ENCODE measurements at regions not wholly inside any gene's neighbourhood (a gene's known extent, or its start where the extent isn't known, plus 50 kb on each side); places are given as distances from the start of the nearest gene placed in this dataset.

GRCh38 chr22:47401592-47401898, 639.1 kb downstream of the TBC1D22A start:
- no peak for TF ChIP-seq NFYC (CRISPR knock-in tag; IDR thresholded peaks at IDR 0.05)
- no peak for TF ChIP-seq AHR (CRISPR knock-in tag; IDR thresholded peaks at IDR 0.05)
- TF ChIP-seq TGIF2 (CRISPR knock-in tag; IDR thresholded peaks at IDR 0.05): no peak
- TF ChIP-seq BRD4 (CRISPR knock-in tag; IDR thresholded peaks at IDR 0.05): no peak
- no peak for TF ChIP-seq TCF12 (IDR thresholded peaks at IDR 0.05)
- TF ChIP-seq TCF12 (CRISPR knock-in tag; IDR thresholded peaks at IDR 0.05): no peak
- no peak for TF ChIP-seq MAFK (conservative IDR thresholded peaks at IDR 0.05 in 1 of 2, IDR thresholded peaks at IDR 0.05 in 1 of 2; ENCODE audit: low read length in 2 of 2)
- TF ChIP-seq POLR2AphosphoS5 (IDR thresholded peaks at IDR 0.05; ENCODE audit: low read depth, low read length): no peak
- TF ChIP-seq RNF219 (CRISPR knock-in tag; IDR thresholded peaks at IDR 0.05): no peak
- TF ChIP-seq ZFYVE20 (CRISPR knock-in tag; IDR thresholded peaks at IDR 0.05; ENCODE audit: borderline replicate concordance, low read depth): no peak
- no peak for TF ChIP-seq ZBTB49 (CRISPR knock-in tag; IDR thresholded peaks at IDR 0.05; ENCODE audit: borderline replicate concordance)
- TF ChIP-seq KAT7 (CRISPR knock-in tag; IDR thresholded peaks at IDR 0.05; ENCODE audit: borderline replicate concordance): no peak

Data from HepG2 (cell line).